ENCODE measurements at regions not wholly inside any gene's neighbourhood (a gene's known extent, or its start where the extent isn't known, plus 50 kb on each side); places are given as distances from the start of the nearest gene placed in this dataset.

DNA sequence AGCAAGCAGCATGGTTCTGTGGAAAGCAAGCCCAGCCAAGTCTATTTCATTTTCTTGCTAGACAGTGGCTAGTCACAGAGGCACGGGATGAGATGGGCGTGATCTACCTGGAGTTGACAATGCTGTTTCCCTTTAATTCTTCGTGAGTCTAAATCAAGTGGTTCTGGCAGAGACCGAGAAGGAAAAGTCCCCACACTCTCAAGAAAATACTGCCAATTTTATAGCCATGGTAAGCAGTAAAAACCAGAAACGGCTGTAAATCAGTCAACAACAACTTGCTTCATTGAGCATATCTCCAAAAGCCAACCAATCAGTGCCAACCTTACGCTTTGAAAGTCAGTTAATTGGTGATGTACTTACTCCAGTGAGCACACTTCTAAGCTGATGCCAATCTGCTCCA, 223.4 kb downstream of the SEC23IP start:
- Histone ChIP-seq H3K27me3 (ENCODE audit: control insufficient read depth, insufficient read depth, low read length) (peaks cover 2% of the 10 kb centered on the region; the same call in 1 of the 2 replicates), H3K36me3 (ENCODE audit: control insufficient read depth, insufficient read depth, low read length) (no peaks in the 10 kb centered on the region), H3K4me3 (ENCODE audit: low read depth in 2 of 2, low read length in 2 of 2) (no peak overlapping the region), H3K27ac (ENCODE audit: low read length) (no peak overlapping the region), H3K9me3 (ENCODE audit: control insufficient read depth, insufficient read depth, low read depth, low read length) (no peaks in the 10 kb centered on the region), H3K4me1 (ENCODE audit: control insufficient read depth, insufficient read depth, low read length) (no peaks in the 10 kb centered on the region)
- TF ChIP-seq, protein P1, sequence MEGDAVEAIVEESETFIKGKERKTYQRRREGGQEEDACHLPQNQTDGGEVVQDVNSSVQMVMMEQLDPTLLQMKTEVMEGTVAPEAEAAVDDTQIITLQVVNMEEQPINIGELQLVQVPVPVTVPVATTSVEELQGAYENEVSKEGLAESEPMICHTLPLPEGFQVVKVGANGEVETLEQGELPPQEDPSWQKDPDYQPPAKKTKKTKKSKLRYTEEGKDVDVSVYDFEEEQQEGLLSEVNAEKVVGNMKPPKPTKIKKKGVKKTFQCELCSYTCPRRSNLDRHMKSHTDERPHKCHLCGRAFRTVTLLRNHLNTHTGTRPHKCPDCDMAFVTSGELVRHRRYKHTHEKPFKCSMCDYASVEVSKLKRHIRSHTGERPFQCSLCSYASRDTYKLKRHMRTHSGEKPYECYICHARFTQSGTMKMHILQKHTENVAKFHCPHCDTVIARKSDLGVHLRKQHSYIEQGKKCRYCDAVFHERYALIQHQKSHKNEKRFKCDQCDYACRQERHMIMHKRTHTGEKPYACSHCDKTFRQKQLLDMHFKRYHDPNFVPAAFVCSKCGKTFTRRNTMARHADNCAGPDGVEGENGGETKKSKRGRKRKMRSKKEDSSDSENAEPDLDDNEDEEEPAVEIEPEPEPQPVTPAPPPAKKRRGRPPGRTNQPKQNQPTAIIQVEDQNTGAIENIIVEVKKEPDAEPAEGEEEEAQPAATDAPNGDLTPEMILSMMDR (IDR thresholded peaks at IDR 0.05) = no peak
- TF ChIP-seq SIN3A (IDR thresholded peaks at IDR 0.05; ENCODE audit: borderline replicate concordance, insufficient read depth, low read depth, low read length) = no peak
- intact Hi-C loops (cut with micrococcal nuclease; ENCODE audit: unreplicated experiment) (no loop called here), in situ Hi-C loops (cut with HindIII; ENCODE audit: low pct_unique_long_range_greater_than_20kb, low sequenced_read_pairs) (no loop called here)
- ChIA-PET POLR2A (no interaction called here), CTCF (no interaction called here)
- ATAC-seq (no peak), DNase-seq (ENCODE audit: low read depth, low spot score) (no peak)
- no TSS peak for BruUV-seq (replicated peaks)

DNA sequence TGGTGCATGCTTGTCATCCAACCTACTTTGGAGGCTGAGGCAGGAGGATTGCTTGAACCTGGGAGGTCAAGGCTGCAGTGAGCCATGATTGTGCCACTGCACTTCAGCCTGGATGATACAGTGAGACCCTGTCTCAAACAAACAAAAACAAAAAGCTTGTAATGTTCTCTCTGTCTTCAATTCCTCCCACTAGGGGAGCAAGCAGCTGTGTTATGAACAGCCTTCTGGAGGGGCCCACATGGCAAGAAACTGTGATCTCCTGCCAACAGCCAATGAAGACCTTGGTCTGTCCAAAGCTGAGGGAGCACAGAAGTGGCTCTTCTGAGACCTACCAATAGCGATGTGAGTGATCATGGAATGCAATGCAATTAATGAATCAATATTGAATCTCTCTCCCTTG, 229.2 kb downstream of the SEC23IP start:
- intact Hi-C loops (cut with micrococcal nuclease; ENCODE audit: unreplicated experiment) = no loop called here
- Histone ChIP-seq H3K36me3 (ENCODE audit: control insufficient read depth, insufficient read depth, low read length) (no peaks in the 10 kb centered on the region), H3K9me3 (ENCODE audit: control insufficient read depth, insufficient read depth, low read depth, low read length) (no peaks in the 10 kb centered on the region), H3K27me3 (ENCODE audit: control insufficient read depth, insufficient read depth, low read length) (peaks cover 2% of the 10 kb centered on the region; the same call in 1 of the 2 replicates), H3K4me3 (ENCODE audit: low read depth in 2 of 2, low read length in 2 of 2) (no peak overlapping the region), H3K4me1 (ENCODE audit: control insufficient read depth, insufficient read depth, low read length) (no peaks in the 10 kb centered on the region), H3K27ac (ENCODE audit: low read length) (no peak overlapping the region)
- DNase-seq (ENCODE audit: low read depth, low spot score) (no peak), ATAC-seq (no peak)
- TF ChIP-seq SIN3A (IDR thresholded peaks at IDR 0.05; ENCODE audit: borderline replicate concordance, insufficient read depth, low read depth, low read length) (no peak), TCF7L2 (IDR thresholded peaks at IDR 0.05; ENCODE audit: low read depth, low read length) (no peak), POLR2AphosphoS5 (IDR thresholded peaks at IDR 0.05; ENCODE audit: low read depth, low read length) (no peak)
- TF ChIP-seq, protein P2, sequence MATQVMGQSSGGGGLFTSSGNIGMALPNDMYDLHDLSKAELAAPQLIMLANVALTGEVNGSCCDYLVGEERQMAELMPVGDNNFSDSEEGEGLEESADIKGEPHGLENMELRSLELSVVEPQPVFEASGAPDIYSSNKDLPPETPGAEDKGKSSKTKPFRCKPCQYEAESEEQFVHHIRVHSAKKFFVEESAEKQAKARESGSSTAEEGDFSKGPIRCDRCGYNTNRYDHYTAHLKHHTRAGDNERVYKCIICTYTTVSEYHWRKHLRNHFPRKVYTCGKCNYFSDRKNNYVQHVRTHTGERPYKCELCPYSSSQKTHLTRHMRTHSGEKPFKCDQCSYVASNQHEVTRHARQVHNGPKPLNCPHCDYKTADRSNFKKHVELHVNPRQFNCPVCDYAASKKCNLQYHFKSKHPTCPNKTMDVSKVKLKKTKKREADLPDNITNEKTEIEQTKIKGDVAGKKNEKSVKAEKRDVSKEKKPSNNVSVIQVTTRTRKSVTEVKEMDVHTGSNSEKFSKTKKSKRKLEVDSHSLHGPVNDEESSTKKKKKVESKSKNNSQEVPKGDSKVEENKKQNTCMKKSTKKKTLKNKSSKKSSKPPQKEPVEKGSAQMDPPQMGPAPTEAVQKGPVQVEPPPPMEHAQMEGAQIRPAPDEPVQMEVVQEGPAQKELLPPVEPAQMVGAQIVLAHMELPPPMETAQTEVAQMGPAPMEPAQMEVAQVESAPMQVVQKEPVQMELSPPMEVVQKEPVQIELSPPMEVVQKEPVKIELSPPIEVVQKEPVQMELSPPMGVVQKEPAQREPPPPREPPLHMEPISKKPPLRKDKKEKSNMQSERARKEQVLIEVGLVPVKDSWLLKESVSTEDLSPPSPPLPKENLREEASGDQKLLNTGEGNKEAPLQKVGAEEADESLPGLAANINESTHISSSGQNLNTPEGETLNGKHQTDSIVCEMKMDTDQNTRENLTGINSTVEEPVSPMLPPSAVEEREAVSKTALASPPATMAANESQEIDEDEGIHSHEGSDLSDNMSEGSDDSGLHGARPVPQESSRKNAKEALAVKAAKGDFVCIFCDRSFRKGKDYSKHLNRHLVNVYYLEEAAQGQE (IDR thresholded peaks at IDR 0.05; ENCODE audit: insufficient read depth in 1 of 2, low read depth in 2 of 2, low read length in 1 of 2) = no peak
- TF ChIP-seq, protein P1 (IDR thresholded peaks at IDR 0.05) = no peak
- ChIA-PET POLR2A (no interaction called here), CTCF (no interaction called here)
- BruUV-seq (replicated peaks) = no TSS peak
- in situ Hi-C loops (cut with HindIII; ENCODE audit: low pct_unique_long_range_greater_than_20kb, low sequenced_read_pairs) = no loop called here

DNA sequence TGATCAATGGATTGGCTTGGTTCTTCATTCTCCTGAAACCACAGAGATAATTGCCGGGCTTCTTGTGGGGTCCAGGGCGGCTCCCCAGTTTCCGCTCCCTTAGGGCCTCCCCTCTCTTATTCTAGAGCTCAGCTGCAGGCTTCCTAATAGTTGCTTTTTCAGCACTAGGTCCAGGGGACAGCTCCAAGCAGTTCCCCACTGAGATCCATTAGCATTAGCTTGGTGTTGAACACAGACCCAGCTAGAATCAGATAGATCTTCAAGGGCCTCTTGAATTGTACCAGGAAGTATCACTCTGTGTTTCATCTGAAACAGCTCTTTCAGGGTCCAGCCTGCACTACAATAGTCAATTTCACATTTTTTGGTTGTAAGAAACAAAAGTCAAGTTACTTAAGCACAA, 238.7 kb downstream of the SEC23IP start:
- no peaks in the 10 kb centered on the region for H3K36me3 ChIP-seq (ENCODE audit: control insufficient read depth, insufficient read depth, low read length)
- H3K9me3 ChIP-seq (ENCODE audit: control insufficient read depth, insufficient read depth, low read depth, low read length) = no peaks in the 10 kb centered on the region
- no peak for TF ChIP-seq POLR2AphosphoS5 (IDR thresholded peaks at IDR 0.05; ENCODE audit: low read depth, low read length)
- TF ChIP-seq, protein P2 (IDR thresholded peaks at IDR 0.05; ENCODE audit: insufficient read depth in 1 of 2, low read depth in 2 of 2, low read length in 1 of 2) = peak; percentile 82 to 85
- DNase-seq (ENCODE audit: low read depth, low spot score) (no peak), ATAC-seq (no peak)
- intact Hi-C loops (cut with micrococcal nuclease; ENCODE audit: unreplicated experiment) = no loop called here
- H3K4me3 ChIP-seq (ENCODE audit: low read depth in 2 of 2, low read length in 2 of 2) = no peak overlapping the region
- H3K4me1 ChIP-seq (ENCODE audit: control insufficient read depth, insufficient read depth, low read length) = no peaks in the 10 kb centered on the region
- no peaks in the 10 kb centered on the region for H3K27me3 ChIP-seq (ENCODE audit: control insufficient read depth, insufficient read depth, low read length)
- in situ Hi-C loops (cut with HindIII; ENCODE audit: low pct_unique_long_range_greater_than_20kb, low sequenced_read_pairs) = no loop called here
- H3K27ac ChIP-seq (ENCODE audit: low read length) = no peak overlapping the region
- BruUV-seq (replicated peaks) = no TSS peak
- CTCF ChIA-PET = no interaction called here
- POLR2A ChIA-PET = no interaction called here
